ENCODE measurements at regions not wholly inside any gene's neighbourhood (a gene's known extent, or its start where the extent isn't known, plus 50 kb on each side); places are given as distances from the start of the nearest gene placed in this dataset.

- no peaks in the 10 kb centered on the region for H3K9me3 ChIP-seq (ENCODE audit: control insufficient read depth, low read length)
- H3K4me1 ChIP-seq (ENCODE audit: control insufficient read depth, insufficient read depth, low read length) = no peaks in the 10 kb centered on the region
- 39% methylated on average over 3 of the region's 3 CpGs for WGBS
- H3K27me3 ChIP-seq (ENCODE audit: control insufficient read depth, insufficient read depth) = no peaks in the 10 kb centered on the region
- H3K4me3 ChIP-seq (ENCODE audit: low read length) = no peak overlapping the region
- H3K27ac ChIP-seq (ENCODE audit: low read length) = no peak overlapping the region
- ATAC-seq (no peak), DNase-seq (no peak)
- intact Hi-C loops (cut with DNase I) = no loop called here
Measured at GRCh38 chr4:63728480-63729177, 680.6 kb downstream of the TECRL start.

GRCh38 chr4:63717384-63717783, 691.9 kb downstream of the TECRL start:
- intact Hi-C loops (cut with DNase I) = no loop called here
- Histone ChIP-seq H3K4me1 (ENCODE audit: control insufficient read depth, insufficient read depth, low read length) (no peaks in the 10 kb centered on the region), H3K4me3 (ENCODE audit: low read length) (no peak overlapping the region), H3K9me3 (ENCODE audit: control insufficient read depth, low read length) (no peaks in the 10 kb centered on the region), H3K27me3 (ENCODE audit: control insufficient read depth, insufficient read depth) (no peaks in the 10 kb centered on the region), H3K27ac (ENCODE audit: low read length) (no peak overlapping the region)
- whole genome bisulfite sequencing = 37% methylated on average over 2 of the region's 2 CpGs
- DNase-seq (no peak), ATAC-seq (no peak)

- Histone ChIP-seq H3K27me3 (ENCODE audit: control insufficient read depth, insufficient read depth) (no peaks in the 10 kb centered on the region), H3K9me3 (ENCODE audit: control insufficient read depth, low read length) (no peaks in the 10 kb centered on the region), H3K4me1 (ENCODE audit: control insufficient read depth, insufficient read depth, low read length) (no peaks in the 10 kb centered on the region), H3K27ac (ENCODE audit: low read length) (no peak overlapping the region), H3K4me3 (ENCODE audit: low read length) (no peak overlapping the region)
- WGBS = 65% methylated on average over 2 of the region's 2 CpGs
- ATAC-seq = no peak
- DNase-seq = no peak
- intact Hi-C loops (cut with DNase I) = no loop called here
Measured at GRCh38 chr4:63708661-63709060, 700.6 kb downstream of the TECRL start.

GRCh38 chr4:63700569-63700968, 708.7 kb downstream of the TECRL start:
- intact Hi-C loops (cut with DNase I) = no loop called here

GRCh38 chr4:63693321-63693720, 715.9 kb downstream of the TECRL start:
- intact Hi-C loops (cut with DNase I) = no loop called here
- peaks cover 2% of the 10 kb centered on the region for H3K9me3 ChIP-seq (ENCODE audit: control insufficient read depth, low read length)
- H3K27me3 ChIP-seq (ENCODE audit: control insufficient read depth, insufficient read depth) = no peaks in the 10 kb centered on the region
- no peak overlapping the region for H3K27ac ChIP-seq (ENCODE audit: low read length)
- H3K4me1 ChIP-seq (ENCODE audit: control insufficient read depth, insufficient read depth, low read length) = no peaks in the 10 kb centered on the region
- DNase-seq = no peak
- ATAC-seq = no peak
- no peak overlapping the region for H3K4me3 ChIP-seq (ENCODE audit: low read length)
- WGBS = 33% methylated on average over 2 of the region's 2 CpGs

More at GRCh38 chr4:63700569-63700968, 708.7 kb downstream of the TECRL start:
- no peak overlapping the region for H3K27ac ChIP-seq (ENCODE audit: low read length)
- H3K4me3 ChIP-seq (ENCODE audit: low read length) = no peak overlapping the region
- H3K27me3 ChIP-seq (ENCODE audit: control insufficient read depth, insufficient read depth) = no peaks in the 10 kb centered on the region
- H3K4me1 ChIP-seq (ENCODE audit: control insufficient read depth, insufficient read depth, low read length) = no peaks in the 10 kb centered on the region
- DNase-seq (peak in 1 of 3 donors; percentile 34), ATAC-seq (no peak)
- WGBS = 83% methylated on average over 6 of the region's 6 CpGs
- no peaks in the 10 kb centered on the region for H3K9me3 ChIP-seq (ENCODE audit: control insufficient read depth, low read length)

DNA sequence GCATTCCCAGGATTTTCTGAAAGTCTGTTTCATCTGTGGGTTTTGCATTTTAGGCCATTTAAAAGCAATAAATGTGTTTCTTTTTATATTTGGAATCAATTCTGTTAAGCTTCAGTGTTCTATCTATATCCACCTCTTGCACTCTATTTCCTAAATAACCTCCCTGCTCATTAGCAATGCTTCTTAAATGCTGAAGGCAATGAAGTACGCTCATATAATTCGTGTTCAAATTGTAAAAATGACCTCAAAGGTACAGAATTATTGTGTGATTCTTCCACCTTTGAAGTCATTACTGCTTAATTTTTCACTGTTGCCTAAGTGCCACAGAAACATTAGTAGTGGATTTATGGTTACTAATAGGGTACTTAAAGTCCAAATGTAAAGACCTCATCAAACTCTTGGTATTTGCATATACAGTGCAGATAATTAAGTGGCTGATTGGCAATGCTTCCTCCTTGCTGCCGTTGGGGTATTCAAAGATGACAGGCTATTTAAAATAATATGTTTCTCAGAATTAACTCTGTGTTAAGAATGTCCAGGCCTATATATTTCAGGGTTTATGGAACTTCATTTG, 730.8 kb downstream of the TECRL start:
- WGBS = 67% methylated on average over 3 of the region's 3 CpGs
- Histone ChIP-seq H3K4me1 (ENCODE audit: control insufficient read depth, insufficient read depth, low read length) (no peaks in the 10 kb centered on the region), H3K9me3 (ENCODE audit: control insufficient read depth, low read length) (no peaks in the 10 kb centered on the region), H3K4me3 (ENCODE audit: low read length) (no peak overlapping the region), H3K27me3 (ENCODE audit: control insufficient read depth, insufficient read depth) (no peaks in the 10 kb centered on the region), H3K27ac (ENCODE audit: low read length) (no peak overlapping the region)
- DNase-seq = no peak
- intact Hi-C loops (cut with DNase I) = no loop called here
- no peak for ATAC-seq

DNA sequence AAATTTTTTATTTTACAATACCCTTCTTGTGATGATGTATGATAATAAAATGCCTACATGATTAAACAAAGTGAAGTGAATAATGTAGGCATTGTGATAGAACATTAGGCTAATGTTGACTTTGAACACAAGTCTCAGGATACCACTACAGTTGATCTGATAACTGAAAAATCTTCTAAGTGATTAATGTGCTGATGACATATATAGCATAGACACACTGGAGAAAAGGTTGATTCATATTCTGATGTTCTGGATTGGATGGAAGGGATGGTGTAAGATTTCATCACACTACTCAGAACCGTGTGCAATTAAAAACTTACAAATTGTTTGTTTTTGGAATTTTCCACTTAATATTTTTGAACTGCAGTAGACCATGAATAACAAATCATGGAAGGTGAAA, 738.5 kb downstream of the TECRL start:
- Histone ChIP-seq H3K4me1 (ENCODE audit: control insufficient read depth, insufficient read depth, low read length) (no peaks in the 10 kb centered on the region), H3K9me3 (ENCODE audit: control insufficient read depth, low read length) (no peaks in the 10 kb centered on the region), H3K4me3 (ENCODE audit: low read length) (no peak overlapping the region), H3K27ac (ENCODE audit: low read length) (no peak overlapping the region), H3K27me3 (ENCODE audit: control insufficient read depth, insufficient read depth) (no peaks in the 10 kb centered on the region)
- ATAC-seq (no peak), DNase-seq (no peak)
- intact Hi-C loops (cut with DNase I) = no loop called here
- 51% methylated on average over 1 of the region's 1 CpG for WGBS

DNA sequence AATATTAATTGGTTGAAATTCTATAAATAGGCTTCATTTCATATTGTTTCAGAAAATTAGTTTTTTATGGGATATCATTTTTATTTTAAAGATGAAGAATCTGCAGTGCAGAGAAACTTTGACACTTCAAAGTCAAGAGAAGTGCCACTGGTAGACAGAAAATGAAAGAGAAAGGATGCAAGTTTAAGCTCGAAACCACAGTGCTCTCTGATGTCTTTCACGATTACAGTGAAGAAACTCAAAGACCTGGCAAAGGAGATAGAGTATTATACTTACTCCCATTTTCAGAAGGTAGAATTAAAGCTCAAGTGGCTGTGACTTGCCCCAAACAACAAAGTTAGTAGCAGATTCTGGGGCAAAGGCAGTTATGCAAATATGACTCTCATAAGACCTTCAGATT, 745.4 kb downstream of the TECRL start:
- H3K4me1 ChIP-seq (ENCODE audit: control insufficient read depth, insufficient read depth, low read length) = no peaks in the 10 kb centered on the region
- intact Hi-C loops (cut with DNase I) = no loop called here
- no peak overlapping the region for H3K27ac ChIP-seq (ENCODE audit: low read length)
- WGBS = 81% methylated on average over 2 of the region's 2 CpGs
- no peaks in the 10 kb centered on the region for H3K9me3 ChIP-seq (ENCODE audit: control insufficient read depth, low read length)
- no peaks in the 10 kb centered on the region for H3K27me3 ChIP-seq (ENCODE audit: control insufficient read depth, insufficient read depth)
- no peak for DNase-seq
- no peak for ATAC-seq
- no peak overlapping the region for H3K4me3 ChIP-seq (ENCODE audit: low read length)

DNA sequence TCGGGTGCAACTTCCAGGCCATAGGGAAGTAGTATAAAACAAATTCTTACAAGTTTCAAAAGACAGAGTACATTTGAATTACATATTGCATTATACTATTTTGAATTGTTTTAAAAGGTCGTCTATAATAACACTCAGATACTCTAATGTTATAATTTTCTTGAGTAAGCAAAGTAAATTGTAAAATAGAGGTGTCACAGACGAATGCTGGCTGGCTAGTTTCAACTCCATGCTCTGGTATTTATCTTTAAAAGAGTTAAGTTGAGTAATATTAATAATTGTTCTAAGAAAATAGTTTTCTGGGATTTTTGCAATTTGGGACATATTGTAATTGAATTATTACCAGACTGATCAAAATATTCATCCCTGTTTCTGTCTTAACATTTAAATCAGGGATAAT, 764.9 kb downstream of the TECRL start:
- 59% methylated on average over 3 of the region's 3 CpGs for WGBS
- no peak for DNase-seq
- Histone ChIP-seq H3K27me3 (ENCODE audit: control insufficient read depth, insufficient read depth) (no peaks in the 10 kb centered on the region), H3K9me3 (ENCODE audit: control insufficient read depth, low read length) (no peaks in the 10 kb centered on the region), H3K27ac (ENCODE audit: low read length) (no peak overlapping the region), H3K4me1 (ENCODE audit: control insufficient read depth, insufficient read depth, low read length) (no peaks in the 10 kb centered on the region), H3K4me3 (ENCODE audit: low read length) (no peak overlapping the region)
- intact Hi-C loops (cut with DNase I) = no loop called here
- ATAC-seq = no peak

DNA sequence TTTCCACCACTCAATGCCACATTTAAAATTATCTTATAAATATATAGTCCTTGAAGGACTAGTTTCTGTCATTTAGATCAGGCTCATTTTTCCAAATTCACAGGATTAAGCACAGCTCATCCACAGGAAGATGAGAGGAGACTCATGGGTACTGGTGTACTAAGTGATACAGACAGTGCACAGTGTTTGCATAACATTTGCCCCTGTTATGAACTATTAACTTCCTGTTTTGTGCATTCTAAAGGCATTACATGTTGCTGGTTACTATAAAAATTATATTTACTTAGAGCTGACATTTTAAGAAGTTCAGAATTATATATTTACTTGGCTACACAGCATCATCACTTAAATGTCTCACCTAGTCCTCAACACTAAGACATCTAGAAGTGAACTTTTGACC, 772.0 kb downstream of the TECRL start:
- intact Hi-C loops (cut with DNase I) = no loop called here
- DNase-seq (no peak), ATAC-seq (no peak)

DNA sequence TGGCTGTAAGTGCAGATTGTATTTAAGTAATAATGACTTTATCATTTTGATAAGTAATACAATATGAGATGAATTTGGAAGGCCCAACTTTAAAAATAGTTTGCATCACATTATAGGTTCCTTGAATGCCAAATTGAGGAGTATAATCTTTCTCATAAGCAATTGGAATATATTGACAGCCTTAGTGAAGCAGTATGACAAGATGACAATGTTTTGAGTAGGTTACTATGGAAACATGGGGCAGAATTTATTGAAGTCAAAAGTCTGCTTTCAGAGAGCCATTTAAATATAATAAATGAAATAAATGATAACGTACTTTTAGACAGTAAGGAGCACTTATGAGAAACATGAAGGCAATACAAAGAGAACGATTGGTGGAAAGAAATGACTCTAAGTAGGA, 776.4 kb downstream of the TECRL start:
- DNase-seq = no peak
- no peaks in the 10 kb centered on the region for H3K9me3 ChIP-seq (ENCODE audit: control insufficient read depth, low read length)
- no peak overlapping the region for H3K4me3 ChIP-seq (ENCODE audit: low read length)
- H3K27me3 ChIP-seq (ENCODE audit: control insufficient read depth, insufficient read depth) = no peaks in the 10 kb centered on the region
- H3K4me1 ChIP-seq (ENCODE audit: control insufficient read depth, insufficient read depth, low read length) = no peaks in the 10 kb centered on the region
- intact Hi-C loops (cut with DNase I) = no loop called here
- H3K27ac ChIP-seq (ENCODE audit: low read length) = no peak overlapping the region
- ATAC-seq = no peak
- 83% methylated on average over 2 of the region's 2 CpGs for WGBS

More for the DNA sequence above, 772.0 kb downstream of the TECRL start:
- Histone ChIP-seq H3K4me3 (ENCODE audit: low read length) (no peak overlapping the region), H3K4me1 (ENCODE audit: control insufficient read depth, insufficient read depth, low read length) (no peaks in the 10 kb centered on the region), H3K27ac (ENCODE audit: low read length) (no peak overlapping the region), H3K9me3 (ENCODE audit: control insufficient read depth, low read length) (no peaks in the 10 kb centered on the region), H3K27me3 (ENCODE audit: control insufficient read depth, insufficient read depth) (no peaks in the 10 kb centered on the region)

DNA sequence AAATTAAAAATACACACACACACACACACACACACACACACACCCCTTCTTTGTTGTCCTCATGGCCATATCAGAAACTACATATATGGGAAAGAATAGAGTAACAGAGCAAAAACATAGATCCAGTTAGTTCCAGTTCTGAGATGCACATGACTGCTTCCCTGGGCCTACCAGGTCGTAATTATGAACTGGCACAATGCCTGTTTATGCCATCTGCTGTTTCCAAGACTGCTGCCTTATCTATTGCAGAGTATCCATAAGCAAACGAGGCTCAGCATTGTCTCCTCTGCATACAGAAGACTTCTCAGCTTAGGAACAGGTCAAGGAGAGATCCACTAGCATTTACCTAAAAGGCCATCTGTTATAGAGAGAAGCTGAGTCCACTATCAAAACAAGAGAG, 789.0 kb downstream of the TECRL start:
- Histone ChIP-seq H3K27me3 (ENCODE audit: control insufficient read depth, insufficient read depth) (no peaks in the 10 kb centered on the region), H3K4me1 (ENCODE audit: control insufficient read depth, insufficient read depth, low read length) (no peaks in the 10 kb centered on the region), H3K9me3 (ENCODE audit: control insufficient read depth, low read length) (no peaks in the 10 kb centered on the region), H3K4me3 (ENCODE audit: low read length) (no peak overlapping the region), H3K27ac (ENCODE audit: low read length) (no peak overlapping the region)
- ATAC-seq = no peak
- intact Hi-C loops (cut with DNase I) = no loop called here
- DNase-seq = no peak
- WGBS = 10% methylated on average over 2 of the region's 2 CpGs

All from right cardiac atrium (tissue), 5 donors.